Naive thymus-derived CD8-positive, alpha-beta T cell (primary cell): ENCODE measurements at regions not wholly inside any gene's neighbourhood (a gene's known extent, or its start where the extent isn't known, plus 50 kb on each side); places are given as distances from the start of the nearest gene placed in this dataset.
"Not testable (repeated sequence)": the region's sequence is repeated elsewhere in the genome, so short reads cannot be mapped to it uniquely, and the experiment has no call there.

Experiments used
- ATAC-seq, 2 donors: fragments of 150-1000 bp; cut with Tn5 transposase in 1 of 2; sonication (Bioruptor Pico), chemical (Tn5 transposase) in 1 of 2; 1 replicate in 1 of 2; 2 replicates in 1 of 2; pipeline ENCODE4 v1.10.0; 2021; ENCODE audit warnings: mild to moderate bottlenecking in 2 of 2, moderate library complexity in 2 of 2
- POLR2A ChIA-PET: fragments of 350-600 bp; sonication (Branson Sonifier 250); formaldehyde crosslinking; loops from one replicate; lab custom pipeline; 2021; ENCODE audit warnings: antibody characterized with exemption; lab: Charles Lee
- DNase-seq, 10 donors: peaks; one replicate each; pipeline versions ENCODE4 v3.0.0 to v3.0.0-alpha.2; 2020 to 2022
- H3K27ac Mint-ChIP-seq, 10 donors: one replicate each; pipeline ENCODE4 v1.8.0; 2020 to 2022; ENCODE audit warnings: mild to moderate bottlenecking in 10 of 10, mixed read lengths in 10 of 10, moderate library complexity in 4 of 10, inconsistent platforms in 1 of 10
- H3K27me3 Mint-ChIP-seq, 5 donors: one replicate each; pipeline ENCODE4 v1.8.0; 2021 to 2022; ENCODE audit warnings: mixed read lengths in 5 of 5
- H3K36me3 Mint-ChIP-seq, 3 donors: one replicate each; pipeline ENCODE4 v1.8.0; 2020 to 2022; ENCODE audit warnings: mixed read lengths in 3 of 3, mild to moderate bottlenecking in 2 of 3, inconsistent platforms in 1 of 3
- H3K4me1 Mint-ChIP-seq, 4 donors: one replicate each; pipeline ENCODE4 v1.8.0; 2021 to 2022; ENCODE audit warnings: mixed read lengths in 4 of 4
- H3K4me3 Mint-ChIP-seq, 10 donors: one replicate each; pipeline ENCODE4 v1.8.0; 2020 to 2022; ENCODE audit warnings: mild to moderate bottlenecking in 10 of 10, mixed read lengths in 10 of 10, moderate library complexity in 6 of 10, inconsistent platforms in 1 of 10
- H3K9me3 Mint-ChIP-seq, 9 donors: one replicate each; pipeline ENCODE4 v1.8.0; 2020 to 2022; ENCODE audit warnings: mixed read lengths in 9 of 9, mild to moderate bottlenecking in 3 of 9, inconsistent platforms in 1 of 9, moderate library complexity in 1 of 9

DNA sequence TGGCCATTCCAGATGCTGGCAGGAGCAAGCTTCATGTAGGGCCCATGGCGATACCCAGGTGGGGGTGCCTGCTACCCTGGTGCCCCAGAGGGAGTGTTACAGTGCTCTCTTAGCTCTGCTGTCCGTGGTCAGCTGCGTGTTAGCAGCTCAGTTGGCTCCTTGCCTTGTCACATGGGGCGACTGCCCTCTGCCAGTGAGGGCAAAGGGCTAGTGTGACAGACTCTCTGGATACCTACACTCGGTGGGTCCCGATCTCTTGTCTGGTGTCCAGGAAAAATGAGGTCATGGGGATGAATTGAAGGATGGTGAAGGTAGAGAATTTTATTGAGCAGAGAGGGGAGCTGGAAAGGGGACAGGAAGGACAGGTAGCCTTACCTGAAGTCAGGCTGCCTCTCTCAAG is 152.2 kb downstream of the CYP26A1 start:
- H3K27ac Mint-ChIP-seq: no peak overlapping the region
- peaks cover 0 to 10% (median 0%) of the 10 kb centered on the region in 9 donors for H3K9me3 Mint-ChIP-seq
- H3K27me3 Mint-ChIP-seq: peaks cover 0 to 6% (median 0%) of the 10 kb centered on the region in 5 donors
- ATAC-seq (no peak), DNase-seq (no peak)
- POLR2A ChIA-PET: no interaction called here
- no peak overlapping the region for H3K4me3 Mint-ChIP-seq
- H3K4me1 Mint-ChIP-seq: no peaks in the 10 kb centered on the region
- H3K36me3 Mint-ChIP-seq: no peaks in the 10 kb centered on the region

DNA sequence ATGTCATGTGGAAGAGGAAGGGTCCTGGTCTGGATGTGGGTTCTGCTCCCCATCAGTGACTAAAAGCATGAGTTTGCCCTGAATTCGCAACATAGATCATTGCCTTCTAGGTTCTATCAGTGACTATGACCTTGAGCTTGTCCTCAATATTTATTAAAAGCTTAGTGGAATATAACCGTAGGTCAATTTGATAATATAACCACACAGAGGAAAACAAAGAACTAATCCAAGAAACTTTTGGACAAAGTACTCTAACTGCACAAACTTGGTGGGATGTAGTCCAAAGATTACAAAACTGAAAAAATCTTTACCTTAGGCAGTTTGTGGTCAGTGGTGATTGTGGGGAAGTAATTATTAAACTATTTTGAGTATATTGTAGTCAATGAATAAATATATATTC is 152.9 kb downstream of the CYP26A1 start:
- Mint-ChIP-seq H3K36me3 (no peaks in the 10 kb centered on the region), H3K4me1 (no peaks in the 10 kb centered on the region), H3K9me3 (peaks cover 0 to 10% (median 0%) of the 10 kb centered on the region in 9 donors), H3K27ac (no peak overlapping the region), H3K27me3 (peaks cover 0 to 7% (median 0%) of the 10 kb centered on the region in 5 donors), H3K4me3 (no peak overlapping the region)
- no peak for DNase-seq
- POLR2A ChIA-PET: no interaction called here
- ATAC-seq: no peak

DNA sequence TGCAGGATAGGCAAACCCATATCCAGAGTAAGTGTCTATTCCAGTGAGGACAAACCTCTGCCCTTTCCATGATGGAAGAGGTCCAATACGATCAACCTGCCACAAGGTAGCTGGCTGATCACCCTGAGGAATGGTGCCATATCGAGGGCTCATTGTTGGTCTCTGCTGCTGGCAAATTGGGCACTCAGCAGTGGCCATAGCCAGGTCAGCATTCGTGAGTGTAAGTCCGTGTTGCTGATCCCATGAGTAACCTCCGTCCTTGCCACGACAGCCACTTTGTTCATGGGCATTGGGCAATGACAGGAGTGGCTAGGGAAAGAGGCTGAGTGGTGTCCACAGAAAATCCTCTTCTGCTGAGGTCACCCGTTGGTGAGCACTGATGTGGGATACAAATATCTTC is 156.9 kb downstream of the CYP26A1 start:
- peaks cover 0 to 11% (median 5%) of the 10 kb centered on the region in 5 donors for H3K27me3 Mint-ChIP-seq
- H3K9me3 Mint-ChIP-seq, DNase-seq, H3K4me1 Mint-ChIP-seq, H3K36me3 Mint-ChIP-seq, H3K4me3 Mint-ChIP-seq, POLR2A ChIA-PET, ATAC-seq: not testable (repeated sequence)
- peak overlapping the region in 1 of 10 donors; percentile 35 for H3K27ac Mint-ChIP-seq

DNA sequence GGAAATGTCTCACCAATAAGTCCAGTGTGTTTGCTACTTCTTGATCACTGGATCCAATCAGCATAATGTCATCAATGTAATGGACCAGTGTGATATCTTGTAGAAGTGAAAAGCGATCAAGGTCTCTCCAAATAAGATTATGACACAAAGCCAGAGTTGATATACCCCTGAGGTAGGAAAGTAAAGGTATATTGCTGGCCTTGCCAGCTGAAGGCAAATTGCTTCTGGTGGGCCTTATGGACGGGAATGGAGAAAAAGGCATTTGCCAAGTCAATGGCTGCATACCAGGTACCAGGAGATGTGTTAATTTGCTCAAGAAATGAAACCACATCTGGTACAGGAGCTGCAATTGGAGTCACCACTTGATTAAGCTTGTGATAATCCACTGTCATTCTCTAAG is 158.5 kb downstream of the CYP26A1 start:
- H3K9me3 Mint-ChIP-seq, H3K4me1 Mint-ChIP-seq, H3K4me3 Mint-ChIP-seq, ATAC-seq, H3K36me3 Mint-ChIP-seq, POLR2A ChIA-PET, DNase-seq, H3K27ac Mint-ChIP-seq: not testable (repeated sequence)
- H3K27me3 Mint-ChIP-seq: peaks cover 0 to 11% (median 5%) of the 10 kb centered on the region in 5 donors

DNA sequence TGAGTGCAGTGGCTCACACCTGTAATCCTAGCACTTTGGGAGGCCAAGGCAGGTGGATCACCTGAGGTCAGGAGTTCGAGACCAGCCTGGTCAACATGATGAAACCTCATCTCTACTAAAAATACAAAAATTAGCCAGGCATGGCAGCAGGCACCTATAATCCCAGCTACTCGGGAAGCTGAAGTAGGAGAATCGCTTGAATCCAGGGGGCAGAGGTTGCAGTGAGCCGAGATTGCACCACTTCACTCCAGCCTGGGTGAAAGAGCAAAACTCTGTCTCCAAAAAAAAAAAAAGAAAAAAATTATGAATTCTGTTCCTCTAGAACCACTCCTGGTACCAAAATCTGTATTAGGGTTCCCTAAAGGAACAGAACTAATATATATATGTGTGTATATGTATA is 161.2 kb downstream of the CYP26A1 start:
- DNase-seq, H3K9me3 Mint-ChIP-seq, H3K36me3 Mint-ChIP-seq, H3K27ac Mint-ChIP-seq, ATAC-seq, H3K4me1 Mint-ChIP-seq, H3K4me3 Mint-ChIP-seq, POLR2A ChIA-PET: not testable (repeated sequence)
- H3K27me3 Mint-ChIP-seq: peaks cover 0 to 19% (median 8%) of the 10 kb centered on the region in 5 donors

DNA sequence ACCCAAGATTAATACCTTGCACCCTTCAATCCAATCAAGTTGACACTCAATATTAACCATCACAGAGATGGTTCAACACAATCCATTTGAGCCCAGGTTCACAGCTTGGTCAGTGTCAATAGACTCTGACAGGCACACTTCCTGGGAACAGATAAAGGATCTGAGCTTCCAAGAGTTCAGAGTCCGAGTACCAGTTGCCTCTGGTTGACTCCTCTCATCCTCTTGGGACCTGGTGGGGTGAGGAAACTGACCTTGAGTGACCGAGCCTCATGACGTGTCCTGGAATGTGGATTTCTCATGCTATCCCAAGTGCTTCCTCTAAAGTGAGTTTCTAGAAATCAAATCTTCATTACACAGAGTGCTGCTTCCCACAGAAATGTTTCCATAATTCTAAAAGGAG is 162.0 kb downstream of the CYP26A1 start:
- Mint-ChIP-seq H3K36me3 (no peaks in the 10 kb centered on the region), H3K4me1 (no peaks in the 10 kb centered on the region), H3K27ac (no peak overlapping the region), H3K27me3 (peaks cover 0 to 18% (median 8%) of the 10 kb centered on the region in 5 donors), H3K4me3 (no peak overlapping the region), H3K9me3 (no peaks in the 10 kb centered on the region)
- POLR2A ChIA-PET: no interaction called here
- DNase-seq: no peak
- ATAC-seq: no peak

DNA sequence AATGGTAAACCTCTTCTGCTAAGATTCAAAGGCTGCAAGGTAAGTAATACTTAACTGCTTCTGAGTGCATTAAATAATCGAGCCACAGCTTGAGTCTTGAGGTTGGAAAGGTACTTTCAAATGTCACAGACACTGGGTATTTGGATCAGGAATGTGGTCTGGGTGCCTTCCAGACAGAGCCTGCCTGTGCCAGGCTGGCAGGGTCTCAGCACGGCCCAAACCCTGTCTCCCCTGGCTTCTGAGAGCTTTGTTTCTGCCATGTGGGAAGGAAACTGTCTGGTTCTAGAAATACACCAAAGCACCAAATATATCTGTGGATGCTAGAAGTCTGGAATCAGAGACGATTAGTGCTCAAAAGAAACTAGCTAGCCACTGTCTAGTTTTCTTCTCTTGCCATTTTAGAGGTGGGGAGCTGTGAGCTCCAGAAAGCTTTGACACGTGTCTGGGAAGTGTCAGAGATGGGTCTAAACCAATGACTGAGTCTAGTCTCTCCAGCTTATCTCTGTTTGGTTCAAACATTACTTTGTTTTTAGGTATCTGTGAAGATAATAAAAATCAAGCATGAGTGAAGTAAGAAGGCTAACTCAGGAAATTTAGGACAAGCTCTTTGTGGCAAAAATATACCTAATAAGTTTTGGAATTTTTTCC is 162.8 kb downstream of the CYP26A1 start:
- no peaks in the 10 kb centered on the region for H3K4me1 Mint-ChIP-seq
- DNase-seq: no peak

DNA sequence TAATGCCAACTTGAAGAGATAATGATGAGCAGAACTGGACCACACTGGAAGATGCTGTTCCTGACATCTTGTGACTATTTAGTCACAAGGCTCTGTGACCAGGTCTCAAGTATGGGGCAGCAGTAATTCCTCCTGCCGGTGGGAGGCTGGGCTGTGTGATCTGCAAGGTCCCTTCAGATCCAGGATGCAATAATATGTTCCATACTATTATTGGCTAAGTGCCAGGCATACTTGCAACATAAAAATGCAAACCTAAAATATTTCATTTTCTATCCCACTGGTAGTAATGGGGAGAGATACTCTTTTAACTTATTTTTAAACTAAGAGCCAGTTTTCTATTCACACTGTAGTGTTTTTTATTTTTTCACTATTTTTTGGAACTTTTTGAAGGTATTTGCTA is 171.5 kb downstream of the CYP26A1 start:
- no peaks in the 10 kb centered on the region for H3K4me1 Mint-ChIP-seq
- H3K9me3 Mint-ChIP-seq: no peaks in the 10 kb centered on the region
- no peak overlapping the region for H3K27ac Mint-ChIP-seq
- no peaks in the 10 kb centered on the region for H3K36me3 Mint-ChIP-seq
- POLR2A ChIA-PET: no interaction called here
- no peak overlapping the region for H3K4me3 Mint-ChIP-seq
- peaks cover 1 to 16% (median 7%) of the 10 kb centered on the region in 5 donors for H3K27me3 Mint-ChIP-seq
- DNase-seq (no peak), ATAC-seq (no peak)

More for the DNA sequence above, 162.8 kb downstream of the CYP26A1 start:
- no peak overlapping the region for H3K27ac Mint-ChIP-seq
- peaks cover 0 to 15% (median 8%) of the 10 kb centered on the region in 5 donors for H3K27me3 Mint-ChIP-seq
- ATAC-seq: no peak
- H3K4me3 Mint-ChIP-seq: no peak overlapping the region
- no peaks in the 10 kb centered on the region for H3K36me3 Mint-ChIP-seq
- H3K9me3 Mint-ChIP-seq: no peaks in the 10 kb centered on the region
- POLR2A ChIA-PET: no interaction called here

DNA sequence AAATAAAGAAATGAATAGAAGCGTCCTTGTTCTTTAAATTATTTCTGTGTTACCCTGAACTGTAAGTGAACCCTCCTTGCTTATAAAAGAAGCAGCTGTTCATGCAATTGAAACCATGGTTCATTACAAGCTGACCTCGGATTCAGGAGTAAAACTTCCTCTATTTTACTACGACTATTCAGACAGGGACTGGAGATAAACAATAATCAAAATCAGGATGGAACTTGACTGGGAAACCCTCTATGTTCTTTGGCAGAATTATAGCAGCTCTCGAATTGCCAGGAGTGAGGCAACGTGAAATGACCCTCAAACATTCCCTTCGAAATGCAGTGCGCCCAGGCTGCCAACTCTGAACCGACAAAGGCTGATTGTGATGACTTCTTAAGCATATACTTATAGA is 172.1 kb downstream of the CYP26A1 start:
- POLR2A ChIA-PET: no interaction called here
- no peaks in the 10 kb centered on the region for H3K36me3 Mint-ChIP-seq
- no peak for ATAC-seq
- no peak overlapping the region for H3K27ac Mint-ChIP-seq
- H3K27me3 Mint-ChIP-seq: peaks cover 0 to 16% (median 7%) of the 10 kb centered on the region in 5 donors
- no peaks in the 10 kb centered on the region for H3K9me3 Mint-ChIP-seq
- DNase-seq: no peak
- H3K4me1 Mint-ChIP-seq: no peaks in the 10 kb centered on the region
- H3K4me3 Mint-ChIP-seq: no peak overlapping the region

DNA sequence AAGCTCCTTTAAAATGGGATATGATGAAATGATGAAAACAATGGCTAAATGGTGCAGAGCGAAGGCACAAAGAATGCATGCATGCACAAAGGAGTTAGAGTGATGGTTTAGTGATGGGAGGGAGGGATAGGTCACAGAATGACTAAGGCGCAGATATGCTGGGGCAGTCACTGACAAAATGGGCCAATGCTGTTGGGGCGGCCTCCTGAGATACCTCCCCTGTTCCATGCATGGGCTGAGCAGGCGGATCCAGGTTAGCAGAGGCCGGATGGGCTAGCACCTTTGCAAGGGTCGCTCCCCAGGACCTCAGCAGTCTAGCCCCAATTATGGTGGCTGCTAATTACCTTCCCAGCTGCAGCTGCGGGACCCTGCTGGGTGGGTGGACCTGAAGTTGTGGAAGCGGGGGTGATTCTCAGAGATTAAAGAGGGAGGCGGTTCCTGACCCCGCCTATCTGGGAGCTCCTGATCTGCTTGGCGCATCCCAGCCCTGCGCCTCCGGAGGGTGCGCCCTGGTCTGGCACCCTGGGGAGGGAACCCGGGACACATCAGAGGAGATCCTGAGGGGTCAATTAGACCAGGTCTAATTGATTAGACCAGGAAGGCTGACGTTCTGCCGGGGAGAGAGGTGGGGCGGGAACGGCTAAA is 175.0 kb downstream of the CYP26A1 start:
- H3K4me1 Mint-ChIP-seq: no peaks in the 10 kb centered on the region
- no peaks in the 10 kb centered on the region for H3K36me3 Mint-ChIP-seq
- POLR2A ChIA-PET: no interaction called here
- H3K9me3 Mint-ChIP-seq: no peaks in the 10 kb centered on the region
- peaks cover 0 to 16% (median 7%) of the 10 kb centered on the region in 5 donors for H3K27me3 Mint-ChIP-seq
- DNase-seq (no peak), ATAC-seq (no peak)
- H3K27ac Mint-ChIP-seq: no peak overlapping the region
- H3K4me3 Mint-ChIP-seq: no peak overlapping the region

DNA sequence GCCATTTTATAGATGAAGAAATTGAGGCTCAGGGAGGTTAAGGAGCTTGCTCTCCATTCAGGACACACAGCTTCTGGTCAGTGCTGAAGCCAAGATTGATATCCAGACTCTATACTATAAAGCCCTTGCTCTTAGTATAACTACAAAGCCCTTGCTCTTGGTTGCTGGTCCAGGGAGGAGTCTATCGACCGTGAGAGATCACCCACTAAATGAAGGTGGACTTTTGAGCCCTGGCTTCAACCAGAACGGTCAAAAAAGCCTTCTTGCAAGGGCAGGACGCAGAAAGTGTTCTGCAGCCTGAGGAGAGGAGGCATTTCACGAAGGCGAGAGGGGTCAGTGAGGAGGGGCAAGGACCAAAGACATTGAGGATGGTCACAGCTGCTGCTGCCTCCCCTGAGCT is 176.3 kb downstream of the CYP26A1 start:
- H3K27me3 Mint-ChIP-seq: peaks cover 0 to 10% (median 2%) of the 10 kb centered on the region in 5 donors
- no peaks in the 10 kb centered on the region for H3K4me1 Mint-ChIP-seq
- POLR2A ChIA-PET: no interaction called here
- no peak overlapping the region for H3K27ac Mint-ChIP-seq
- H3K4me3 Mint-ChIP-seq: no peak overlapping the region
- DNase-seq: no peak
- no peaks in the 10 kb centered on the region for H3K36me3 Mint-ChIP-seq
- no peak for ATAC-seq
- no peaks in the 10 kb centered on the region for H3K9me3 Mint-ChIP-seq

DNA sequence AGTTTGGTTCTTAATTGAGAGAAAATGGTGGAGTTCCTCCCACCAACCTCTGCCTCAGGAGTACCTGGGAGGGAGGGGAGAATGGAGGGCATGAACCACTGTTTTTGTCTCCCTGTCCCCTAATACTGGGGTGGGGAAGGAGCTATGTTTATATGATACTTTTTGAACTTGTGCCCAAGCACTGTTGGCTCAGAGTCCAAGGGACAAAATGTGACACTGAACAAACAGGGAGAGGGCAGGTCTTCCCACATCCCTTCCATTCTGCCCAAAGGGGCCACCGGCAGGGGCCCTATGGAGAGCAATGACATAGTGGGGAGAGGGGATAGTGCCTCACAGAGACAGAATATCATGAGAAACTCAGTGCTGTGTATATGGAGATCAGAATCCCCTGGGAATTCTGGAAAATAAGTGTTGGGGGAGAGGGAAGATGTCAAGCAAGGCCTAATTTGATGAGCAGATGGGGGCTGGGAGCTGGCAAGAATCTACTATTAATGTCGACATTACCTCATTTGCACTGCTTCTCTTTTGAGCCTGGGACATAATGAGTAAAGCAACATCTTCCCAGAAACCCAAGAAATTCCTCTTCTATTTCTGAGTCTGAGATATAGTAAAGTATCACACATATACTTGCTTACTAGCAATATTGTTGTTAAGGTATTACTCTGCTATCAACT is 180.6 kb downstream of the CYP26A1 start:
- H3K9me3 Mint-ChIP-seq: no peaks in the 10 kb centered on the region
- H3K27me3 Mint-ChIP-seq: peaks cover 0 to 3% (median 0%) of the 10 kb centered on the region in 5 donors
- no peaks in the 10 kb centered on the region for H3K36me3 Mint-ChIP-seq
- no peak for DNase-seq
- POLR2A ChIA-PET: no interaction called here
- ATAC-seq: no peak
- H3K27ac Mint-ChIP-seq: no peak overlapping the region
- no peak overlapping the region for H3K4me3 Mint-ChIP-seq
- no peaks in the 10 kb centered on the region for H3K4me1 Mint-ChIP-seq

DNA sequence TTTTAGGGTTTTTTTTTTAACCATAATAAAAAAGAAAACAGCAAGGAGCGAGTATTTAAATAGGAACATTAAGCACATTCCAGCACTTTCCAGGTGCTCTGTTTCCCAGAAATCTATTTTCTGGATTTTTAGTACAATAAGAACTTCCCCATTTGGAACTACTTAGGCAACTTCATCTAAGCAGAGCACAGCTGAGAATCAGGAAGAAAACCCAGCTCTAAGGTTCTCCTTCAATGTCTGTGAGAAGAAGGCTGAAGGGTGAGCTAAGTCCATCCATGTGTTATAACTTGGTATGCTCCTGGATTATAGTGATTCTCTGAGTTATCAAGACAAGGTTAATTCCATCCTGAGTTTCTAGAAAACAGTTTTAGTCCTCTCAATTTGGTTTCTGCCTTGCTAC is 181.9 kb downstream of the CYP26A1 start:
- H3K36me3 Mint-ChIP-seq: no peaks in the 10 kb centered on the region
- H3K27me3 Mint-ChIP-seq: peaks cover 0 to 1% (median 0%) of the 10 kb centered on the region in 5 donors
- no peaks in the 10 kb centered on the region for H3K9me3 Mint-ChIP-seq
- H3K4me3 Mint-ChIP-seq: no peak overlapping the region
- H3K27ac Mint-ChIP-seq: no peak overlapping the region
- H3K4me1 Mint-ChIP-seq: no peaks in the 10 kb centered on the region
- ATAC-seq (no peak), DNase-seq (no peak)
- POLR2A ChIA-PET: no interaction called here
